ENCODE measurements at regions not wholly inside any gene's neighbourhood (a gene's known extent, or its start where the extent isn't known, plus 50 kb on each side); places are given as distances from the start of the nearest gene placed in this dataset.

DNA sequence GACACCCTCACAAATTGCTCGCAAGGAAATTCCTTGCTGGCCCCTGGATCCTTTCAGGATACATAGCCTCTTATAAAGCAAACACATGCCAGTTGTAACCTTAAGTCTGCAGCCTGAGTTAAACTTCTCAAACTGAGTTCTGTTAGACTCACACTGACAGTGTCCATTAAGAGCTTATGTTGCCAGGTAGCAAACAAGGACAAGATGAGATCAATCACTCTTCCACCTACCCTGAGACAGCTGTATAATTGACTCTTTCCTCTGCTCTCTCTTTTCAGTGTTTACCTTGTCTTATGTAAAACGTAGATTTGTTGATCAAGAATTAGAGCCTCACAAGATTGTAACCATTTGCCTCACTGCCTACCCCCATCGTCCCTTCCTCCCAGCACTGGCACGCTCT, 359.8 kb downstream of the EPM2A start:
- TF ChIP-seq, protein P1, sequence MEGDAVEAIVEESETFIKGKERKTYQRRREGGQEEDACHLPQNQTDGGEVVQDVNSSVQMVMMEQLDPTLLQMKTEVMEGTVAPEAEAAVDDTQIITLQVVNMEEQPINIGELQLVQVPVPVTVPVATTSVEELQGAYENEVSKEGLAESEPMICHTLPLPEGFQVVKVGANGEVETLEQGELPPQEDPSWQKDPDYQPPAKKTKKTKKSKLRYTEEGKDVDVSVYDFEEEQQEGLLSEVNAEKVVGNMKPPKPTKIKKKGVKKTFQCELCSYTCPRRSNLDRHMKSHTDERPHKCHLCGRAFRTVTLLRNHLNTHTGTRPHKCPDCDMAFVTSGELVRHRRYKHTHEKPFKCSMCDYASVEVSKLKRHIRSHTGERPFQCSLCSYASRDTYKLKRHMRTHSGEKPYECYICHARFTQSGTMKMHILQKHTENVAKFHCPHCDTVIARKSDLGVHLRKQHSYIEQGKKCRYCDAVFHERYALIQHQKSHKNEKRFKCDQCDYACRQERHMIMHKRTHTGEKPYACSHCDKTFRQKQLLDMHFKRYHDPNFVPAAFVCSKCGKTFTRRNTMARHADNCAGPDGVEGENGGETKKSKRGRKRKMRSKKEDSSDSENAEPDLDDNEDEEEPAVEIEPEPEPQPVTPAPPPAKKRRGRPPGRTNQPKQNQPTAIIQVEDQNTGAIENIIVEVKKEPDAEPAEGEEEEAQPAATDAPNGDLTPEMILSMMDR (conservative IDR thresholded peaks at IDR 0.05) = no peak
- TF ChIP-seq ZFX (IDR thresholded peaks at IDR 0.05) = no peak
- H3K27ac ChIP-seq = no peak overlapping the region

DNA sequence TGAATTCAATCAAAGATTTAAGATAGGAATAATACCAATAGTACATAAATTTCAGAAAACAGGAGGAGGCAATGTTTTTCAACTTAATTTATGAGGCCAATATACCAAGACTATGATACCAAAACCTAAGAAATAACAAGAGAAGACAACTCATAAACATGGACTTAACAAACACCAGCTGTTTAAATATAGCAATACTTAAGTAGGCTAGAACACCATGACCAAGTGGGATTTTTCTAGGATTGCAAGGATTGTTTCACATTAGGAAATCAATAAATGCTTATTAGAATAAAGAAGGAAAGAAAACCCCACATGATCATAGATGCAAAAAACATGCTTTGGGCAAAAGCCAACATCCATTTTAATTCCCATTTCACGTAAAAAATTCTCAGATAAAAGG, 355.1 kb downstream of the EPM2A start:
- no peak for TF ChIP-seq ZFX (IDR thresholded peaks at IDR 0.05)
- TF ChIP-seq, protein P1 (conservative IDR thresholded peaks at IDR 0.05) = no peak
- no peak overlapping the region for H3K27ac ChIP-seq

GRCh38 chr6:145381941-145382340, 353.4 kb downstream of the EPM2A start:
- TF ChIP-seq ZFX (IDR thresholded peaks at IDR 0.05) = no peak
- TF ChIP-seq, protein P1 (conservative IDR thresholded peaks at IDR 0.05) = no peak
- no peak overlapping the region for H3K27ac ChIP-seq

GRCh38 chr6:145383428-145383827, 351.9 kb downstream of the EPM2A start:
- H3K27ac ChIP-seq = no peak overlapping the region
- TF ChIP-seq ZFX (IDR thresholded peaks at IDR 0.05) = no peak
- TF ChIP-seq, protein P1 (conservative IDR thresholded peaks at IDR 0.05) = no peak

DNA sequence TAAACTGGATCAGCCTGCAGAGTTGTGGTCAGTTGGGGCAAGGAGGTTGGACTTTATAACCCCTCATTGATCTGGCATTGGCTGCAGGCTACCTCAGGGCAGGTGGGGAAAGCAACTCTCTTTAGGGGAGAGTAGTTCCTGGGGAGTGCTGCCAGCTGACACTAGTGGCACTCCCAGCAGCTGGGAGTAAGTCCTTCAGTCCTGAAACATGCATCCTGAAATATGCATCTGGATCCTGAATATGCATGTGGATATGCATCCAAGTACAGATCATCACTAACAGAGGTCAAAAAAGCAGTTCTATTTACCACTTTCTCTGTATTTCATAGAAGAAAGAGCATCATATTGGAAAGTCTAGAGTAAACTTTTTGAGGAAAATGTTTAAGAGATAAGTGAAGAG, 350.8 kb downstream of the EPM2A start:
- TF ChIP-seq, protein P1 (conservative IDR thresholded peaks at IDR 0.05) = no peak
- no peak for TF ChIP-seq ZFX (IDR thresholded peaks at IDR 0.05)
- H3K27ac ChIP-seq = no peak overlapping the region

DNA sequence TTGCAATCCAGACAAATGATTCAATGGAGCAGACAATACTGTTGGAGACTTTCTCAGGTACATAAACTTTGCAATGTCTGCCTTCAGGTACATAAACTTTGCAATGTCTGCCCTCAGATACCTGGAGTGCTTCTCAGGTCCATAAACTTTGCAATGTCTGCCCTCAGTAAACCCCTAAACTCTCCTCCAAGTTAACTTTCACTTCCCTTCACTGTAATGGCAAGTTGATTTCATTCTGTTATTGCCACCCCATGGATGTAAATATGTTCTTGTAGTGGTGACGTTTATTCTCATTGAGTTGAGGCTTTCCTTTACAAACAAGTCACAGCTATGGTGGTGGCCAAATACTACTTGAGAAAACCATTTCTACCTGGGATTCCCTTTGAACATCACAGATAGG, 338.8 kb downstream of the EPM2A start:
- H3K27ac ChIP-seq = no peak overlapping the region
- no peak for TF ChIP-seq ZFX (IDR thresholded peaks at IDR 0.05)
- TF ChIP-seq, protein P1 (conservative IDR thresholded peaks at IDR 0.05) = no peak

DNA sequence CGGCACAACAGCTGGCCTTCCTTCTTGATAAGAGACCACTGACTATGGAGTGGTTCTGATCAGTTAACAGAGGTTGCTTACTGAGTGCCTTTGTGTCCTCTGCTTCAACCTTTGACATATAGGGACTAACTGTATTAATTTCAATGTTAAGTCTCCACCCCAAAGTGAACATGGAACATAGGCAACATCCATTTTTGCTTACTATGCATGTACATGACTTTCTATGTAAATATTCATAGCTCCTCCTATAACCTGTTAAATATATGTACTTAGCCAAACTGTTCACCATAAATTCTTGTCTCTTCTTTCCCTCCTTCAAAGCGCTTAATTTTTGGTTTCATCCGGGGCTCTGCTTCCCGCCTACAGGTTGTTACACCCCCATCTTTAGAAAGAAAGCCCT, 334.8 kb downstream of the EPM2A start:
- no peak overlapping the region for H3K27ac ChIP-seq
- TF ChIP-seq, protein P1 (conservative IDR thresholded peaks at IDR 0.05) = no peak
- no peak for TF ChIP-seq ZFX (IDR thresholded peaks at IDR 0.05)

All from C4-2B (cell line).